ENCODE measurements at regions not wholly inside any gene's neighbourhood (a gene's known extent, or its start where the extent isn't known, plus 50 kb on each side); places are given as distances from the start of the nearest gene placed in this dataset.

DNA sequence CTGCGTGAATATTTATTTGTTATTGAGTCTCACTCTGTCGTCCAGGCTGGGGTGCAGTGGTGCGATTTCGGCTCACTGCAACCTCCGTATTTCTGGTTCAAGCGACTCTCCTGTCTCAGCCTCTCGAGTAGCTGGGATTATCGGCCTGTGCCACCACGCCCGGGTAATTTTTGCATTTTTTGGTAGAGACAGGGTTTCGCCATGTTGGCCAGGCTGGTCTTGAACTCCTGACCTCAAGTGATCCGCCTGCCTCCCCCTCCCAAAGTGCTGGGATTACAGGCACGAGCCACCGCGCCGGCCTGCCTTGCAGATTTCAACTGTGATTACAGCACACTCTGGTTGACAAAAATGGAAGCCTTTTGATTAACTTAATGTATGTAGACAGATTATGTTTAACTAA is 730.0 kb upstream of the VSTM2A start (continued):
- TF ChIP-seq ARID2 (IDR thresholded peaks at IDR 0.05), result no peak

GRCh38 chr7:53835301-53835700 is 706.9 kb upstream of the VSTM2A start:
- Histone ChIP-seq H3K4me2 (ENCODE audit: insufficient read depth, low read length) (no peak overlapping the region), H3K9me1 (ENCODE audit: control insufficient read depth, insufficient read depth, low read length) (no peaks in the 10 kb centered on the region), H3K27ac (ENCODE audit: extremely low read depth, low read depth, low read length) (no peak overlapping the region), H4K20me1 (replicated peaks; ENCODE audit: control insufficient read depth, insufficient read depth, low read length) (no peaks in the 10 kb centered on the region), H3K79me2 (ENCODE audit: control insufficient read depth, insufficient read depth, low read length) (no peaks in the 10 kb centered on the region), H3K27me3 (ENCODE audit: control insufficient read depth in 2 of 2, insufficient read depth in 2 of 2, low read length in 2 of 2) (no peaks in the 10 kb centered on the region), H3K36me3 (ENCODE audit: control insufficient read depth, insufficient read depth, low read length) (no peaks in the 10 kb centered on the region), H2AFZ (ENCODE audit: low read depth, low read length) (no peak overlapping the region), H3K4me1 (replicated peaks in 1 of 2; ENCODE audit: control insufficient read depth in 2 of 2, insufficient read depth in 2 of 2, low read length in 2 of 2) (no peaks in the 10 kb centered on the region), H3K4me3 (no peak overlapping the region), H3K9me3 (replicated peaks; ENCODE audit: control insufficient read depth, insufficient read depth, low read depth, low read length) (no peaks in the 10 kb centered on the region), H3K9ac (ENCODE audit: insufficient read depth in 1 of 2, low read depth in 2 of 2, low read length in 2 of 2) (no peak overlapping the region)
- FAIRE-seq, result no peak
- TF ChIP-seq GATAD2B (IDR thresholded peaks at IDR 0.05; ENCODE audit: borderline replicate concordance) (no peak), TAF15 (IDR thresholded peaks at IDR 0.05; ENCODE audit: low read depth, low read length) (no peak), MTA1 (IDR thresholded peaks at IDR 0.05; ENCODE audit: borderline replicate concordance) (no peak)
- CTCF ChIA-PET (ENCODE audit: low intra/inter-chr PET ratio), result no interaction called here
- ATAC-seq, result no peak
- BruUV-seq (replicated peaks), result no TSS peak
- intact Hi-C loops (cut with micrococcal nuclease), result no loop called here
- in situ Hi-C loops (cut with MboI), result no loop called here
- POLR2A ChIA-PET, result no interaction called here
- 5% methylated on average over 3 of the region's 3 CpGs for WGBS (ENCODE audit: insufficient coverage, low coverage, missing lambda C conversion rate)
- DNase-seq (ENCODE audit: extremely low read depth in 1 of 4, low spot score in 3 of 4), result no peak

- Histone ChIP-seq H3K36me3 (ENCODE audit: control insufficient read depth, insufficient read depth, low read length) (no peaks in the 10 kb centered on the region), H3K4me3 (no peak overlapping the region), H3K9ac (ENCODE audit: insufficient read depth in 1 of 2, low read depth in 2 of 2, low read length in 2 of 2) (no peak overlapping the region), H3K4me2 (ENCODE audit: insufficient read depth, low read length) (no peak overlapping the region), H2AFZ (ENCODE audit: low read depth, low read length) (no peak overlapping the region), H3K4me1 (replicated peaks in 1 of 2; ENCODE audit: control insufficient read depth in 2 of 2, insufficient read depth in 2 of 2, low read length in 2 of 2) (no peaks in the 10 kb centered on the region), H4K20me1 (replicated peaks; ENCODE audit: control insufficient read depth, insufficient read depth, low read length) (no peaks in the 10 kb centered on the region), H3K27me3 (ENCODE audit: control insufficient read depth in 2 of 2, insufficient read depth in 2 of 2, low read length in 2 of 2) (no peaks in the 10 kb centered on the region), H3K9me3 (replicated peaks; ENCODE audit: control insufficient read depth, insufficient read depth, low read depth, low read length) (peaks cover 3% of the 10 kb centered on the region), H3K9me1 (ENCODE audit: control insufficient read depth, insufficient read depth, low read length) (no peaks in the 10 kb centered on the region), H3K79me2 (ENCODE audit: control insufficient read depth, insufficient read depth, low read length) (no peaks in the 10 kb centered on the region), H3K27ac (ENCODE audit: extremely low read depth, low read depth, low read length) (no peak overlapping the region)
- no TSS peak for BruUV-seq (replicated peaks)
- POLR2A ChIA-PET, result no interaction called here
- no peak for ATAC-seq
- intact Hi-C loops (cut with micrococcal nuclease), result no loop called here
- DNase-seq (ENCODE audit: extremely low read depth in 1 of 4, low spot score in 3 of 4), result no peak
- CTCF ChIA-PET (ENCODE audit: low intra/inter-chr PET ratio), result no interaction called here
- TF ChIP-seq MAFF (IDR thresholded peaks at IDR 0.05; ENCODE audit: low read length) (peak; percentile 76), KLF1 (tag; IDR thresholded peaks at IDR 0.05) (no peak), THRB (CRISPR knock-in tag; conservative IDR thresholded peaks at IDR 0.05) (no peak), C11orf30 (IDR thresholded peaks at IDR 0.05; ENCODE audit: low read depth) (peak; percentile 67), MAFG (tag; conservative IDR thresholded peaks at IDR 0.05) (peak; percentile 62; the same call in 1 of the 2 replicates), ZNF316 (IDR thresholded peaks at IDR 0.05) (peak; percentile 89), MAFK (IDR thresholded peaks at IDR 0.05; ENCODE audit: low read length) (peak; percentile 80), RBM39 (optimal IDR thresholded peaks at IDR 0.05; ENCODE audit: low read depth, low read length) (no peak)
- FAIRE-seq, result no peak
- WGBS (ENCODE audit: insufficient coverage, low coverage, missing lambda C conversion rate), result 0% methylated on average over 2 of the region's 2 CpGs
- in situ Hi-C loops (cut with MboI), result no loop called here
These were observed 664.5 kb upstream of the VSTM2A start for GRCh38 chr7:53877688-53878087.
